ENCODE measurements at regions not wholly inside any gene's neighbourhood (a gene's known extent, or its start where the extent isn't known, plus 50 kb on each side); places are given as distances from the start of the nearest gene placed in this dataset.

DNA sequence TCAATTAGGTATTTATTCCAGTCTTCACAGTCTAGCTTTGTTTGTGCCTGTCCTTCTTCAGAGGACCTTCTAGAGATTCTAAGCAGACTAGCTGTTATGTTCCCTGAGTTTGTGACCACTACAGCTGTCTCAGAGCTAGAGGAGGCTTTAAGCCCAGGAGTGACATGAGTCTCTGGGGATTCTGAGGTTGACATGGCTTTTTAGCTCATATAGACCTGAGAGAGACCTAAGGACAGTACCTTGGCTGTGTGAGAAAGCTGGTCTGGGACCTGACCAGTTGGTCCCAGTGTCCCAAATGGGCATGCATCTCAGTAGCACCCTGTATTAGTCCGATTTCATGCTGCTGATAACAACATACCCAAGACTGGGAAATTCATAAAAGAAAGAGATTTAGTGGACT, 330.2 kb downstream of the DIPK2A start:
- TF ChIP-seq, protein P1, sequence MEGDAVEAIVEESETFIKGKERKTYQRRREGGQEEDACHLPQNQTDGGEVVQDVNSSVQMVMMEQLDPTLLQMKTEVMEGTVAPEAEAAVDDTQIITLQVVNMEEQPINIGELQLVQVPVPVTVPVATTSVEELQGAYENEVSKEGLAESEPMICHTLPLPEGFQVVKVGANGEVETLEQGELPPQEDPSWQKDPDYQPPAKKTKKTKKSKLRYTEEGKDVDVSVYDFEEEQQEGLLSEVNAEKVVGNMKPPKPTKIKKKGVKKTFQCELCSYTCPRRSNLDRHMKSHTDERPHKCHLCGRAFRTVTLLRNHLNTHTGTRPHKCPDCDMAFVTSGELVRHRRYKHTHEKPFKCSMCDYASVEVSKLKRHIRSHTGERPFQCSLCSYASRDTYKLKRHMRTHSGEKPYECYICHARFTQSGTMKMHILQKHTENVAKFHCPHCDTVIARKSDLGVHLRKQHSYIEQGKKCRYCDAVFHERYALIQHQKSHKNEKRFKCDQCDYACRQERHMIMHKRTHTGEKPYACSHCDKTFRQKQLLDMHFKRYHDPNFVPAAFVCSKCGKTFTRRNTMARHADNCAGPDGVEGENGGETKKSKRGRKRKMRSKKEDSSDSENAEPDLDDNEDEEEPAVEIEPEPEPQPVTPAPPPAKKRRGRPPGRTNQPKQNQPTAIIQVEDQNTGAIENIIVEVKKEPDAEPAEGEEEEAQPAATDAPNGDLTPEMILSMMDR (IDR thresholded peaks at IDR 0.05) = no peak
- no peak for TF ChIP-seq ZFX (IDR thresholded peaks at IDR 0.05; ENCODE audit: borderline replicate concordance)

Measured in 22Rv1 (cell line).